Spleen (tissue), 7 donors: ENCODE measurements at regions not wholly inside any gene's neighbourhood (a gene's known extent, or its start where the extent isn't known, plus 50 kb on each side); places are given as distances from the start of the nearest gene placed in this dataset.

ENCODE experiments used
- CTCF ChIP-seq, 11 experiments: fragments of 200-600 bp in 7 of 11; fragments of 450-650 bp in 4 of 11; sonication (generic) in 4 of 11; IDR thresholded peaks in 8 of 11; conservative IDR thresholded peaks in 3 of 11; 1 replicate in 7 of 11; 2 replicates in 4 of 11; pipeline versions ENCODE4 v1.4.0 to v1.8.0; 2016 to 2021; ENCODE audit warnings: antibody characterized with exemption in 11 of 11, inconsistent platforms in 4 of 11, mild to moderate bottlenecking in 1 of 11
- POLR2A ChIP-seq, 3 donors: fragments of 450-650 bp; IDR thresholded peaks; one replicate each; pipeline ENCODE4 v1.5.1; 2017; ENCODE audit warnings: antibody characterized with exemption in 3 of 3, mild to moderate bottlenecking in 1 of 3
- donor health status: DM: no; HTN: no; CAD: no; lungs with moderate emphysema.
- donor health status: DM: no; HTN: no; CAD: no.
- donor health status: DM: no; HTN: no; CAD: no.

- TF ChIP-seq POLR2A (IDR thresholded peaks at IDR 0.05) (no peak), CTCF (IDR thresholded peaks at IDR 0.05 in 8 of 11, conservative IDR thresholded peaks at IDR 0.05 in 3 of 11) (no peak)
Observed at GRCh38 chr15:97479957-97480356, 480.5 kb upstream of the ARRDC4 start.
